HG03039 (cell line): ENCODE measurements at regions not wholly inside any gene's neighbourhood (a gene's known extent, or its start where the extent isn't known, plus 50 kb on each side); places are given as distances from the start of the nearest gene placed in this dataset.
"Not testable (repeated sequence)": the region's sequence is repeated elsewhere in the genome, so short reads cannot be mapped to it uniquely, and the experiment has no call there.

Source experiments
- ATAC-seq: cut with Tn5 transposase; IDR thresholded peaks from one replicate; pipeline ENCODE4 v1.9.1; 2021; ENCODE audit warnings: mild to moderate bottlenecking, moderate library complexity; ENCODE audit not compliant: unreplicated experiment

GRCh38 chr14:53430870-53431269, 277.7 kb upstream of the DDHD1 start:
- no peak for ATAC-seq

DNA sequence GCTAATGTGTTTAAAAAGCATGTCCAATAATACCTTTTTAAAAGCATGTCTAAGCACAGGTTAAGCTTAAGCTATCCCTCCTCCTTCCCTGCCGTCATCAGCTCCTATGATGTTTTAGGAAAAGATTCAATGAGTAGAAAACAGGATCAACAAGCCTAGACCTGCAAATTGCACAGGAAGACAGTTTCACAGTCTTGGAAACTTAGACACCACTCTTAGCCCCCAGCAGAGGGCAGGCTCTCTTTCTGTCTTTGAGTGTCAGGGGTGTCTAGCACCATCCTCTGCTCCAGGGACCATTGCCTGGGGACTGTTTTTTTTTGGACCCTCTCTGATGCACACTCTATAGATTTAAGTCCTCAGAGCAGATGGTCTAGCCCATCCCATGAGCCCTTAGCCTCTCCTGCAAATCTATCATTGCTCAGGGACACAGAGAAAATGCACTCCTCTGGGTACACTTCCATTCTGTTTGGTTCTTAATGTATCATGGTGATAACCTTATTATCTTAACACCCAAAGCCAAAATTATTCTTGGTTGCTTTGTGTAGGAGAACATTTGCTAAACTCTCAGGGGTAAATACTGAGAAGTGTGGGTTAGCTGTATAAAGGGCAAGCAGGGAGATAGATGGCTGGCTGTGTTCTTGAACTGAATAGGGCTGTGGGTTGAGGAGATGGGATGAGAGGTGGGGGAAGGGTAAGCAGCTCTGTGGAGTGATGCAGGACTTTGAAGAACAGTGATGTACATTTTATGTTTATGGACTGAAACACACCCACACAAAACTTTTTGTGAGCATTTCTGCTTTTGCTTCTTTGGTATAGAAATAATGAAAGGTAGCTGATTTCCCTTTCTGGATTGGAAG, 259.9 kb upstream of the DDHD1 start:
- no peak for ATAC-seq

GRCh38 chr14:53411125-53411524, 258.0 kb upstream of the DDHD1 start:
- no peak for ATAC-seq

DNA sequence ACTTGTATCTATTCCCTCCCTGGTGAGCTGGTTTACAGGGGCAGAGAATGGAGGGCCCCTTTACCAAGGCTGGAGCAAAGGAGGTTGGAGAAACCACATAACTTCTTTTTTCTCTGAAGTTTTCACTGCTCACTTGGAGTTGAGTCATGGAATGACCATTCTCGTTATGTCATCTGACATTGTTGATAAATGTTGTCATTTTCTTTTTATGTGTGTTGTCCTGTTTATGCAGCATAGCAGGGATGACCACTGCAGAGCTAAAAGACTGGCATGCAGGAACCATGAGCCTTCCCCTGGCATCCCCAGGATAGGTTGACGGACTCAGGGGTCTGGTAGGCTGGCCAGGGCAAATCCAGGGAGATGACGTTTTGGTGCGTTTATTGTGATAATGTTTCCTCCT, 256.8 kb upstream of the DDHD1 start:
- ATAC-seq, result no peak

GRCh38 chr14:53409289-53409688, 256.2 kb upstream of the DDHD1 start:
- ATAC-seq, result no peak

DNA sequence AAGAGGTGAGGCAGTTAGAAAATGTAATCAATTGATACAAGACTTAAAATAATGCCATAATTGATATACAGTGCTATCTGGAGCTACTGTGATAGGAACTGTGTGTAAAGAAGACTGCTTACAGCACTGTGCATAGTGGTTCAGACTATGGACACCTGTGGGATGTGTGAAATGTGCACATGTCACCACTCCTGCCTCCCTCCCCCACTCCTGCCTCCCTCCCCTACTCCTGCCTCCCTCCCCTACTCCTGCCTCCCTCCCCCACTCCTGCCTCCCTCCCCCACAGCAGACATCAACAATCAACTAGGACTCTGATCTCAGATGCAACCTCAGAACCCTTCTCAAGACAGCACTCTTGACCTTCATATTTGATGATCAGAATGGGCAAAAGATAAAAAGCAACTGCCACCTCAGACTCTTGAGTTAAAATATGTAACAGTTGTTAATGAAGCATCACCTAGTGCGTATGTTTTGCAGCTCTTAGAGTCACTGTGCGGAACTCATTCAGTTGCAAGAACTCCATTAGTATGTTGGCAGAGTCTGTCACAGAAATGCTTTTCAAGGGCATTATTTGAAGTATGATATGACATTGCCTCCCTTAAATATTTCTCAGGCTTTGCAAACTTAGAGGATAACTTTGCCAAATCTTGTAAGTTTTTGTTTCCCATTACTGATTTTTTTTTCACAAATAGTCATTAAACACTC, 255.2 kb upstream of the DDHD1 start:
- no peak for ATAC-seq

DNA sequence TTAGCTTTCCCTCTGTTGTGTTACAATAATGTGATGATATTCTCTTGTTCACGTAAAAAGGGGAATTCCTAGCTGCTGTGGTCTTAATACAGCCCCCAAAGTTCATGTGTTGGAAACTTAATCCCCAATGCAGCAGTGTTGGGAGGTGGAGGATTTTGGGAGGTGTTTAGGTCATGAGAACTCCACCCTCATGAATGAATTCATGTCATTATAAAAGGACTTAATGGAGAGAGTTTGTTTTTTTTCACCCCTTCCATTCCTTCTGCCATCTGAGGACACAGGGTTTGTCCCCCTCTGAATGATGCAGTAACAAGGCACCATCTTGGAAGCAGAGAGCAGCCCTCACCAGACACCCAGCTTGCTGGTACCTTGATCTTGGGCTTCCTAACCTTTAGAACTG, 253.4 kb upstream of the DDHD1 start:
- no peak for ATAC-seq

GRCh38 chr14:53401646-53402045, 248.5 kb upstream of the DDHD1 start:
- no peak for ATAC-seq

DNA sequence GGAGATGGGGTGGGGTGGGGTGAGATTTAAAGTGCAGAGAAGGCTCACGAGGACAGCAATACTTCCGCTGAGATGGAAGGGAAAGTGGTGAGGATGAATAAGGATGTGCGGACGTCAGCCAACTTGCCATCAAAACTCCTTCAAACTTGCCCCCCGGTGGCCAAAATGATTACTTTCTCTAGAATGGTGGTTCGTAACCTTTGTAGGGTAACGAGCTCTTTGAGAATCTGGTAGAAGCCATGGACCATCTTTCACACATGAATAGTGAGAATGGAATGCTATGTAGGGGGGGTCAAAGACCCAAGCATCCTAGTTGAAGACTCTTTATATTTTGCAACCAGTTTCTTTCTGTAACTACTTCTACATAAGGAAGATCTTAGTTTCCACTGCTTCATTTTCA, 245.9 kb upstream of the DDHD1 start:
- ATAC-seq, result no peak

GRCh38 chr14:53398616-53399015, 245.5 kb upstream of the DDHD1 start:
- ATAC-seq, result no peak

- ATAC-seq, result not testable (repeated sequence)
Measured at GRCh38 chr14:53395267-53395666, 242.1 kb upstream of the DDHD1 start.

DNA sequence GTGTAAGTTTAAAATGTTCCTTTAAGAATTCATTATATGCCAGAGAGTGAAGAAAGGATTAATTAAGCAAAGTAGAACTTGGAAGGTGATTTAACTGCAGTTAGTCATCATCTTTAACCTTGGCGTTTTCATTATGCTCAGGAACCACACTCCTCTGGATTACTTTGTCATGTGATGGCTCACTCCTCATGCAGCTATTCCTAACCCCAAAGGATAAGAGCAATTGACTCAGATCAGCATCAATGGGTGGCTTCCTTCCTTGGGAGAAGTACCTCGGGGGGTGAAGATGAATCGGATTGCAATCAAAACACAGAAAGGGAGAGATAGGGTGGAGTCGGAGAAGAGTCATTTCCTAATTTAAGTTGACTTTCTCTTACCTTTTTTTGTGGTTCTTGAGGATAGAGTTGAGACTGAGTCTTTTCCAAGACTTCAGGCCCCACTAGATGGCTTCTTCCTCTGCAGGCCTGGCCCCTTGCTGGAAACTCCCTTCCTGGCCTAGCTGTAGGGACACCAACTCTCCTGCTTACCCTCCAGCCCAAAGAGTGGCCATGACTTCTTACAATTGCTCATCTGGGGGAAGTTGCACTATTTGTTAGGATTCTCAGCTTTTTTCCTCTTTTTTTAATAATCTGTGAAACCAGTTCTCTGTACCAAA, 238.6 kb upstream of the DDHD1 start:
- no peak for ATAC-seq

- no peak for ATAC-seq
Measured at GRCh38 chr14:53391156-53391555, 238.0 kb upstream of the DDHD1 start.

DNA sequence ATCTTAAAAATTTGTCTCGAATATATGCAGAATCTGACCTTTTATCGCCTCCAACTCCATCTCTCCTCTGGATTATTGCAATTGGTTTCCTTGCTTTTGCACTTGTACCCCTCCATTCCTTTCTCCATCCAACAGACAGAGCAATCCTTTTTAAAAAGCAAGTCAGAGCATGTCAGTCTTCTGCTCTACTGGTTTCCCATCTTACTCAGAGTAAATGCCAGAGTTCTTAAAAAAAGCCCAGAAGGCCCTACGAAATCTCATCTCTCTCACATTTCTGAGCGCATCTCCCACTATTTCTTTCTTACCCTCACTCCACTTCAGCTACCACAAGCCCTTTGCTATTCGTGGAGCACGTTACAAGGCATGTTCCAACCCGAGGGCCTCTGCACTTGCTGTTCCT, 236.9 kb upstream of the DDHD1 start:
- ATAC-seq, result no peak

- ATAC-seq, result no peak
Measured at GRCh38 chr14:53389202-53389601, 236.1 kb upstream of the DDHD1 start.

DNA sequence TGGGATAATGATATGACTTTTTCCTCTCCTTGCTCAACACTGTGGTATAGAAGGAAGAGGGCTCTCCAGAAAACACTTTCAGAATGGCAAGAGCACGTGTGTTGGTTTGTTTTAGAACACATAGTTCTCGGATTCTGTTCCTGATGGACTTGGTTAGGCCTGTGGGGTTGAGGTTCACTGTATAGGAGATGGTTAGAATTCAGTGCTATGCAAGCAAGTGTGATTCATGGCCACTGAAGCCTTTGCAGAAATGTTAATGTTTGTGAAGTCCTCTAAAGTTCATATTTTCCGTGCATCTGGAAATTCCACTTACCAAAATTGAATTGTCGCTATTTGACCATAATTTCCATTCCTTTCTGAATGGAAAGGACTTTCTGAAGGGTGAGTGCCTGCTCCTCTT, 233.2 kb upstream of the DDHD1 start:
- no peak for ATAC-seq

DNA sequence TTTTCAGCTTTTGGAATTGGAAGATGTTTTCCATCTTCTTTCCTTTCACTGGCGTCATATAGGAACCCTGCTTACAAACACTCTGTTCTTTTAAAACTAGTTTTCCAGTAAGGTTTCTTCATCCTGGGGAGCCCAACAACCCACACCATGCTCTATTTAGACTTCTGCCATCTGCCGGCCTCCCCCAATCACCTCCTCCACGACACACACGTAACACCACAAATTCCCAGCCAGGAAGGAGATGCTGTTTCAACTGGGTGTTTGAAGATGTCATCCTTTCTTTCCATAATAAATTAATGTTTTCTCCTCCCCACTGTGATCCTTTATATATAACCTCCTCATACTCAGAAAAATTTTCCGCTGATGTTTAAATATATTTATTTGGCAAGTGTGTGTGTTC, 231.4 kb upstream of the DDHD1 start:
- ATAC-seq, result no peak

GRCh38 chr14:53384073-53384472, 230.9 kb upstream of the DDHD1 start:
- no peak for ATAC-seq

DNA sequence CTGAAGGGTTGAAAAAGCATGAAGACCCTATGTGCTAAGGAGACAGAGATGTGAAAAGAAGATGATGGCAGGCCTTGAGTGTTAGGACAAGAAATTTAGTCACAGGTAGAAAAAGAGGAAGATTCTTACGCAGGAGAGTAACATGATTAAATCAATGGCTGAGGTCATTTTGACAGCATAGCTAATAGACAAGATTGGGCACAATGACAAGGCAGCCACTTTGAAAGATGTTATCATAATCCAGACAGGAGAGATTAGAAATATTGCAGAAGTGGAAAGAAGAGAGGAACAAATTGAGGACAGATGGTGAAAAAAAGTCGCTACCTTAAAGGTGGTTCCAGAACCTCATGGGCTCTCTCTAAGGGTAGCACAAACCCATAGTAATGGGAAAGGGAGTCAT, 228.8 kb upstream of the DDHD1 start:
- ATAC-seq, result no peak

DNA sequence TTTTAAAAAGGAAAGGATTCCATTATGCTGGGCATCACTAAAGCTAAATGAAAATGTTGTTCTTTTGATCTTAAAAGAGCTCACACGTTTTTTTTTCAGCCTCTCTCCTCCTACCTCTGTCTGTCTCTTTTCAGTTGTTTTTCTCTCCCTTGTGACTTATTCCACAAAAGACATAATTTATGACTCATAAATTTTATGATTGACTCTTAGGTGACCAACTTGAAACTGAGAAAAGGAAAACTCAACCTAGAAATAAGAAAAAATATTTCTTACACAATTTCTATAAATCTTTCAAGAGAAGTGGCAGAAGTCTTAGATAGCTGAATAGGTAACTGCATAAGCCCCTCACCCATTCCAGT, 227.7 kb upstream of the DDHD1 start:
- no peak for ATAC-seq

DNA sequence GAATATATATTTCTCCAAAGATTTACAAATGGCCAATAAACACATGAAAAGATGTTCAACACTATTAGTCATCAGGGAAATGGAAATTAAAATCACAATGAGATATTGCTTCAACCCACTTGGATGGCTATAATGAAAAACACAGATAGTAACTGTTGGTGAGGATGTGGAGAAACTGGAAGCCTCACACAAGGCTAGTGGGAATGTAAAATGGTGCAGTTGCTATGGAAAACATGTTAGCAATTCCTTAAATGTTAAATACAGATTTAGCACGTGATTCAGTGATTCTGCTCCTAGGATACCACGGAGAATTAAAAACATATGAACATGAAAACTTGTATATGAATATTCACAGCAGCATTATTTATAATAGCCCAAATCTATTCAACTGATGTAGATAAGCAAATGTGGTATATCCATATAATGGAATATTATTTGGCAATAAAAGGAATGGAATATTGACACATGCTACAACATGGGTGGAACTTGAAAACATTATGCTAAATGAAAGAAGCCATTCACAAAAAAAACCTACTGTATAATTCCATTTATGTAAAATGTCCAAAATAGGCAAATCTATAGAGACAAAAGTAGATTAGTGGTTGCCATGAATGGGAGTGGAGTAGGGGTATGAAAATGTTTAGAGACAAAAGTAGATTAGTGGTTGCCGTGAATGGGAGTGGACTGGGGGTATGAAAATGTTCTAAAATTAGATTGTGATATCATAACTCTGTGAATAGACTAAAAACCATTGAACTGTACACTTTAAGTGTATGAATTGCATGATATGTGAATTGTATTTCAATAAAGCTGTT, 227.1 kb upstream of the DDHD1 start:
- no peak for ATAC-seq
